HG02763 (cell line): ENCODE measurements at regions not wholly inside any gene's neighbourhood (a gene's known extent, or its start where the extent isn't known, plus 50 kb on each side); places are given as distances from the start of the nearest gene placed in this dataset.
"Not testable (repeated sequence)": the region's sequence is repeated elsewhere in the genome, so short reads cannot be mapped to it uniquely, and the experiment has no call there.

Experiments used
- ATAC-seq: cut with Tn5 transposase; IDR thresholded peaks from one replicate; pipeline ENCODE4 v1.9.1; 2021; ENCODE audit warnings: mild to moderate bottlenecking, moderate library complexity; ENCODE audit not compliant: unreplicated experiment

GRCh38 chr6:134446896-134447295 is 129.0 kb upstream of the SGK1 start:
- ATAC-seq = no peak

- ATAC-seq = no peak
Measured at GRCh38 chr6:134446218-134446848, 128.4 kb upstream of the SGK1 start.

GRCh38 chr6:134443009-134443408 is 125.1 kb upstream of the SGK1 start:
- no peak for ATAC-seq

GRCh38 chr6:134442073-134442472 is 124.2 kb upstream of the SGK1 start:
- ATAC-seq = no peak

GRCh38 chr6:134438837-134439236 is 120.9 kb upstream of the SGK1 start:
- no peak for ATAC-seq

GRCh38 chr6:134437376-134437775 is 119.5 kb upstream of the SGK1 start:
- ATAC-seq = no peak

GRCh38 chr6:134436950-134437349 is 119.0 kb upstream of the SGK1 start:
- no peak for ATAC-seq

- ATAC-seq = peak; percentile 81
Measured at GRCh38 chr6:134436281-134436815, 118.4 kb upstream of the SGK1 start.

- no peak for ATAC-seq
Measured at GRCh38 chr6:134435814-134436280, 117.9 kb upstream of the SGK1 start.

GRCh38 chr6:134434019-134434942 is 116.4 kb upstream of the SGK1 start:
- no peak for ATAC-seq

- ATAC-seq = no peak
Measured at GRCh38 chr6:134432036-134432435, 114.1 kb upstream of the SGK1 start.

GRCh38 chr6:134431421-134431859 is 113.5 kb upstream of the SGK1 start:
- ATAC-seq = no peak

GRCh38 chr6:134429861-134430380 is 112.0 kb upstream of the SGK1 start:
- no peak for ATAC-seq

- no peak for ATAC-seq
Measured at GRCh38 chr6:134427721-134428120, 109.8 kb upstream of the SGK1 start.

- no peak for ATAC-seq
Measured at GRCh38 chr6:134426623-134427022, 108.7 kb upstream of the SGK1 start.

GRCh38 chr6:134425917-134426316 is 108.0 kb upstream of the SGK1 start:
- not testable (repeated sequence) for ATAC-seq

GRCh38 chr6:134425513-134425912 is 107.6 kb upstream of the SGK1 start:
- no peak for ATAC-seq

- no peak for ATAC-seq
Measured at GRCh38 chr6:134424798-134425170, 106.9 kb upstream of the SGK1 start.

- ATAC-seq = no peak
Measured at GRCh38 chr6:134424165-134424797, 106.4 kb upstream of the SGK1 start.

- no peak for ATAC-seq
Measured at GRCh38 chr6:134422426-134423231, 104.7 kb upstream of the SGK1 start.
